Stimulated activated CD8-positive, alpha-beta memory T cell treated with anti-CD3 and anti-CD28 coated beads, Interleukin-7, amount 100 ng/mL, for 1 hour (primary cell): ENCODE measurements at regions not wholly inside any gene's neighbourhood (a gene's known extent, or its start where the extent isn't known, plus 50 kb on each side); places are given as distances from the start of the nearest gene placed in this dataset.
"Not testable (repeated sequence)": the region's sequence is repeated elsewhere in the genome, so short reads cannot be mapped to it uniquely, and the experiment has no call there.

ENCODE experiments used
- DNase-seq, 2 donors: peaks; one replicate each; pipeline ENCODE4 v3.0.0-alpha.2; 2020; ENCODE audit warnings: low read depth in 2 of 2

DNA sequence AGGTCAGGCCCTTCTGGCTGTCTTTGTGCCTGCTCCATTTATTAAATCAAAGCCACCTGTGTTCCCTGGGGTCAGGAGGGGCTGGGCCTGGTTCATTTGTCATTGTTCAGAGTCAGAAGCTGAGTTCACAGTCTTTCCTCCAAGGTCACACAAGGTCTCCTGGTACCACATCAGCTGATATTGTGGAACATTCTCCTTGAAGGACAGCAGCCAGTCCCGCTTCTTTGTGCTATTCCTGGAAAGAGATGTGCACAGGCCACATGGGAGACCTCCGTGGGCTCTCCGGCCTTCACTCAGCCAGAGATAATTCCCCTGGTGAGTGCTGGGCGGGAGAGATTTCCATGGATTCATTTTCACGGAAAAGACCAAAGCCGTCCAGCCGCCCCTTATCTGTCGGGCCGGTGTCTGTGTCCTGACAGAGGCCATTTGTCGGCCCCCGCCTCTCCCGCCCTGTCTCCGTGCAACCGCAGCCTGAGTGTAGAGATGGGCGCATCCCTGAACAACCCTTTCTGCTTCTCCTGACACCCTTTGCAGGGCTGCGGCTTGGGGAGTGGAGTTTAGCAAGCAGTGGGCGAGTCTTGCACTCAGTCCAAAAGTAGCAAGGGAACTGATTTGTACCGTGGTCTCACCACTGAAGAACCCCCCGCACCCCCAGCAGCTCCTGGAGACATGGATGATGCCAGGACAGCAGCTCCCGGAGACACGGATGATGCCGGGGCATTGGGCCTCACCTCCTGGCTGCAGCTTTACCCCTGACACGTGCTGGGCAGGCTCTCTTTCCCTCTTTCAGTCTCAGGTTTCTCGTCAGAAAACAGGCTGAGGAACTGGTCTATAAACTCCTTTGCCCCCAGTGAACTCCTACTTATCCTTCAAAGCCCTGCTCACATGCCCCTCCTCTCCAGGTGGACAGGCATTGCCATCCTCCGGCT is 198.4 kb downstream of the LAT start:
- not testable (repeated sequence) for DNase-seq

DNA sequence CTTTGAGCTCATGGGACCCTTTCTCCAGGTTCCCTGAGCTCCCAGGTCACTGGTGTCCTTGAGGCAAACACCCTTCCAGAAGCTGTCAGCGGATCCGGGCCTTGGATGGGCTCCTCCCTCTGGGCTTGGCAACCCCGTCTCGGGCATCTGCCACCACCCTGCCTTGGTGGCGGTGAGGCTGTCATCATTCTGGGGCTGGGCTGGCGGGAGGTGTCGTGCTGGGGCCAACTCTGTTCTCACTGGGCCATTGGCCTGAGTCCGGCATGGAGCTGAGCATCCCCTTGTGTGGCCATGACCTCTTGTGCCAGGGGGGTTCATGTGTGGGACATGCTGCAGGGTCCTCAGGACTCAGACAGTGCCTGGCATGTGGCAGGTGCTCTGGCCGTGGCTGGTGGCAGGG is 197.6 kb downstream of the LAT start:
- DNase-seq, result no peak

DNA sequence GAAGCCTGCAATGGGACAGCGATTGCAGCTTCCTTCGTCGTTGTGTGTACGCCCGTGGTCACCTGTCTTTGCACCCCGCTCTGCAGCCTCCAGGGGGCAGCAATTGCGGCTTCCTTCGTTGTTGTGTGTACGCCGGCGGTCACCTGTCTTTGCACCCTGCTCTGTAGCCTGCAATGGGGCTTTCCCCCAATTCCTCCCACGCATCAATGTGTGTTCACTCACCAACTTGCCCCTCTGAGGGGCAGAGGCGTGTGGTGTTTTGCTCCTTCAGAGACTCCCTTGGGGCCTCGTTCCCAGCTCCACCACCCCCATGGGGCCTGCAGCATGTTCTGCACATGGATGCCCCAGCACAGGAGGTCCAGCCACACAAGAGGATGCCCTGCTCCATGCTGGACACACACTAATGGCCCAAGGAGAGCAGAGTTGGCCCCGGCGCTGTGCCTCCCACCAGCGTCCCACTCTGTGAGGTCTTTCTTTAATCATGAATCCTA is 197.1 kb downstream of the LAT start:
- DNase-seq, result not testable (repeated sequence)

DNA sequence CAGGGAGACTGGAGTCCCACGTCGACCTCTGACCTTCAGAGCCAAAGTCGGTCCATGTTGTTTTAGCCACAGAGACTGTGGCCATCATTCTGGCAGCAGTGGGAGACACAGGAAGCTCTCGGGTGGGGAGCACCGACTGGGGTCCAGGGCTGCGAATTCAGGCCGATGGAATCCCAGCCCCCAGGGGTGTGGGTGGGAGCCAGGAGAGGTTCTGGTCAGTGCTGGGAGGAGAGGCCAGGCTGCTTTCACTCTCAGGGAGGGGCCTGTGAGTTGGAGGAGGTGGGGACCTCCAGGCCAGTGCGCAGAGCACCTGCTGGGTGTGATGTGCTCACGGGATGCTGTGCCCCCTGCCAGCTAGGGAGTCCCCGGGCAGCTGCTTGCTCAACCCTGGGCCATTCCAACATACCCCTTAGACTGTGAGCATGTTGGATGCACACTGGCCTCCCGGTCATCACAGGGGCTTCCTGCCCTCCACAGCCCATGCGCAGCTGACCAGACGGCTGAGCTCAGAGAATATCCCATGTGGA is 196.5 kb downstream of the LAT start:
- not testable (repeated sequence) for DNase-seq

DNA sequence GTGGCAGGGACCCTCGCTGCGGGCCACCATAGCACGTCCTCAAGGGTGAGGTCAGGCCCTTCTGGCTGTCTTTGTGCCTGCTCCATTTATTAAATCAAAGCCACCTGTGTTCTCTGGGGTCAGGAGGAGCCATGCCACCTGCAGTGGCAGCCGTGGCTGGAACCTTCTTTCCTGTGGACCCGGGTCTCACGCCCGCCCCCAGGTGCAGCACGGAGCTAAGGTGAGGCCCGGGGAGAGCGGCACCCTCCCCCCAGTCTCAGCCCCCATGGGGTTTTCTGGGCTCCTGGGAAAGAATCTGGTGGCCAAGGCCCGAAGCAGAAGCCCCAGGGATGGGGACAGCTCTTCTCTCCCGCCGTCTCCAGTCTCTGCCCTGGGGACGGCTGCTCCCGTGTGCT is 195.4 kb downstream of the LAT start:
- not testable (repeated sequence) for DNase-seq

DNA sequence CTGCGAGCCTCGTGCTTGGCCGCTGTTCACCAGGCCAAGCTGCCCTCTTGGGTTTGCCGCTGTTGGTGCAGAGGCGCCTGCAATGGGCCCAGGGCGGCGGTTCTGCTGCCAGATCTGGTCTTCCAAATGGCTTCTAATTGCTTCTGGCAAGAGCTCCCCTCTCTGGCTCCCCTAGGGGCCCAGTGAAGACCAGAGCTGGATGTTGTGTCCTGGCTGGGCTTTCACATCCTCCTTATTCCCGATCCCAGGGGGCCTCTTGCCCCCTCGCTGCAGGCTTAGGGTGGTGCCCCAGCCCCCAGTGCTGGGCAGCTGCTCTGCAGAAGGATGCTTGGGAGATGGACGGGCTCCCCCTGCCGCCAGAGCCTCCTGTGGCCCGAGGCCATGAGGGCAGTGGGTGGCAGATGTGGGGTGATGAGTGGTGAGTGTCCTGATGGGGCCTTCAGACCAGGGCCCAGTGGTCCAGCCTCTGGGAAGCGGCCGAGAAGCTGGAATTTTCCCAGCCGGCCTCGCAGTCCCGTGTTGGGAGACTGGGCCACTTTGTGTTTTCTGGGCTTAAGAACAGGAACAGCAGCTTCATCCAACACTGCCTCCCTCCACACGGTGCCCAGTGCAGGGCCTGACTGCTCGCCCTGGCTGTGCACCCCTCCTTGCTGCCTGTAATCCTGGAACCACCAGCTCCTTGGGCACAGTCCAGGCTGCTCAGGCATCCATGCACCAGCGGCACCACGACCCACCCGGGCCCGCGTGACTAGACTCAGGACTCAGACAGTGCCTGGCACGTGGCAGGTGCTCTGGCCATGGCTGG is 194.8 kb downstream of the LAT start:
- DNase-seq, result not testable (repeated sequence)

DNA sequence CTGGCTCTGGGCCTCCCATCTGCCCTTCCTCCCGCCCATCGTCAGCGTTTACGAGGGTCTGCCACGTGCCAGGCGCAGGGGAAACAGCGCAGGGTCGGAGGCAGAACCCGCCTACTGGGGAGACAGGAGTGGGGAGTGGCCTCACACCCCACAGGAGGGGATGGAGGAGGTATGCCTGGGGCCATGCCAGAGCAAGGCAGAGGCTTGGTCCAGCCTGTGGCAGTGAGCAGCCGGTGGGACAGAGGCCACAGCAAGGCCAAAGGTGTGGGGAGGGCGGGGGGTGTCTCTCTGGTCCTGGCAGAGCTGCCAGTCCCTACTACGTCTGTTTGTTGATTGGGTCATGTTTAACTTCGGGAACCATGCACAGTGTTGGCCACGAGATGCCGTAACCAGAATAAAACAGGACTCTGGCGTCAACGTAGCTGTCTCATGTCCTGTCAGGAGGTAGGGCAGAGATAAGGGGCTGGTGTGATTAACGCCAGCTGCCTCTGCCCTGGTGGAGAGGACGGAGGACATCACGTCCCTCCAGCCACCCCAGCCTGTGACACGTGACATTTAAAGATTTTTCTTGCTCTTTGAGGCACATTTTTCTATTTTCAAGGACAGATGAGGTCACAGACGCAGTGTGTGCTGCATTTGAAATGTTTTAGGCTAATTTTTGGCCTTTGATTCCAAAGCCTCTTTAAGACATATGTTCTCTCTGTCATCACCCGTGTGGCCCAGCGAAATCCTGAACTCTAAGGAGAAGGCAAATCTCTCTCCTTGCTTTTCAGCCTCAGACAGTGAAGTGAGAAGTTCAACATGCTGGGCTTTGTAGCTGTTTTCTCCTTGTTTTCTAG is 193.3 kb downstream of the LAT start:
- not testable (repeated sequence) for DNase-seq

DNA sequence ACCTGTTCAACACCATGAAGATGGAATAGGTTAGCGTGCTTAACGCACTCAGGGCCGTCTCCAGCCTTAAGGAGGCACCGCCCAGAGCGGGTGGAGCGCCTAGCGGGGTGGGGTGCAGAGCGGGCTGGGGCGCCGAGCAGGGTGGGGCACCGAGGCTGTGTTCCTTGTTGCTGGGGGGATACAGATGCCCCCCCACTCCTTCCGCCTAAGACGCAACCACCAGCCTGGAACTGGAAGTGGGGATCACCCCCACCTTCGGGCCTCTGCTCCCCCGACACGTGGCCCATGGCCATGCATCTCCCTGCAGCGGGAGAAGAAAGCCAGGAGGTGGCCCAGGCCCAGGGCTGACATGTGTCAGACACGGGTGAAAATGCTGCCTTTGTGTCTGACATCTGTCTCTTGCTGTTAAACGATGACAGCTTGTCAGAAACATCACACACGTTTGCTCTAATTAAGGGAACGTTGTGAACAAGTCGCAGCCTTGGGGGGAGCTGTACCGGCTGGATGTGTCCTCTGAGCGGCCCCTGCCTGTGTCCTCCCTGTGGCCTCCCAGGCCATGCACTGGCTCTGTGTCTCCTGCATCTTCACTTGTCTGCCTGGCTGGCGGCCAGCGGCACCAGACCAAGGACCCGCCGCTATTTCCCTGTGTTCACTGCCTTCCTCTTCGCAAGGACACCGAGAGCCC is 192.5 kb downstream of the LAT start:
- not testable (repeated sequence) for DNase-seq

DNA sequence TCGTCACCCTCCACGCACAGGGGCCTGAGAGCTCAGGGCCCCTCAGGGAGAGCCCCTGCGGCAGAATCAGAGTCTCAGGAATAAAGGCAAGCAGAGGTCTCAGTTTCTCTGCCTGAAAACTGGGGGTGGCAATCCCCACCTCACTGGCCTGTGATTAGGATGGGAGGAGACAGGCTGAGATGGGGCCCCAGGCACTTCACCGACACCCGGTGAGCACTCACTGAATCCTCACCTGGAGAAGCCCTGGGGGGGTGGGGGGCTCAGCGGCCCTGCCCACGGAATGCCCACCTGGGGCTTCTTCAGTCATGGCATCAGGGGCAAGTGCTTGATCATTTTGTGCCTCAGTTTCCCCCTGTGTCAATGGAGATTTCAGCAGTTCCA is 192.0 kb downstream of the LAT start:
- DNase-seq, result not testable (repeated sequence)

DNA sequence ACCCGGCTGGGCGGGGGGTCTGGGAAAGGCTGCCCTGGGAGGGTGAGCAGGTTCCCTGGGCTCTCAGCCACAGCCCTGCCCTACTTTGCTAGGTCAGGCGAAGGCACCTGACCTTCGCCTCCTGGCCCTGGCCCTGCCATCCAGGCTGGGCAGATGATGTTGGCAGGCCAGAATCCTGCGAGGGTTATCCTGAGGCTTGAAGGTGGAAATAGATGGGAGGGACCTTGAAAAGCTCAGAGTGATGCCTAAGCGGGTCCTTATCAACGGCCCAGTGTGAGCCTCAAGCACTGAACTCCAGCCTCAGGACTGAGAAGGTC is 191.3 kb downstream of the LAT start:
- not testable (repeated sequence) for DNase-seq

DNA sequence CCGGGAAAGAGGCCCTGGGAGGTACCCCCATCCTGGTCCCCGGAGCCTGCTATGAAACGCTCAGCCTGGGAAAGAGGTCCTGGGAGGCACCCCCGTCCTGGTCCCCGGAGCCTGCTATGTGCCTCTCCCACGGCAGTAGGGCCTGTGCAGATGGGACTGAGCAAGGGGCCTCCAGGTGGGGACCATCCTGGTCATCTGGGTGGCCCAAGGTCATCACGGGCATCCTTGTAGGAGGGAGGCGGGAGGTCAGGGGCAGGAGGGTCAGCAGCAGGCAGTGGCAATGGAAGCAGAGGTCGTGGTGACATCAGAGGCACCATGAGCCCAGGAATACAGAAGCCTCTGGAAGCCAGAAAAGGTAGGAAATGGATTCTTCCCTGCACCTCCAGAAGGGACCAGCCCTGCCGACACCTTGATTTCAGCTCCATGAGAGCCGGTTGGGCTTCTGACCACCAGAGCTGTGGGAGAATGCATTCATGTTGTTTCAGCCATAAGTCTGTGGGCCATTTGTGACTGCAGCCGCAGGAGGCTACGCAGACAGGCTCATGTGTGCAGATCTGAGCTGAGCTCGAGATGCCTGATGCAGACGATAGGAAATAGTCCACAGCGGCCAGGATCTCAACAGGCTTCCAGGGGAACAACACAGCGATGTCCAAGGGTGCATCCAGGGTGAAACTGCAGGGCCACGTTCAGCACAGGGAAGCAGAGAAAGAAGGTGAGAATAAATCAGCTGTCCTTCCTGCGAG is 190.7 kb downstream of the LAT start:
- not testable (repeated sequence) for DNase-seq

DNA sequence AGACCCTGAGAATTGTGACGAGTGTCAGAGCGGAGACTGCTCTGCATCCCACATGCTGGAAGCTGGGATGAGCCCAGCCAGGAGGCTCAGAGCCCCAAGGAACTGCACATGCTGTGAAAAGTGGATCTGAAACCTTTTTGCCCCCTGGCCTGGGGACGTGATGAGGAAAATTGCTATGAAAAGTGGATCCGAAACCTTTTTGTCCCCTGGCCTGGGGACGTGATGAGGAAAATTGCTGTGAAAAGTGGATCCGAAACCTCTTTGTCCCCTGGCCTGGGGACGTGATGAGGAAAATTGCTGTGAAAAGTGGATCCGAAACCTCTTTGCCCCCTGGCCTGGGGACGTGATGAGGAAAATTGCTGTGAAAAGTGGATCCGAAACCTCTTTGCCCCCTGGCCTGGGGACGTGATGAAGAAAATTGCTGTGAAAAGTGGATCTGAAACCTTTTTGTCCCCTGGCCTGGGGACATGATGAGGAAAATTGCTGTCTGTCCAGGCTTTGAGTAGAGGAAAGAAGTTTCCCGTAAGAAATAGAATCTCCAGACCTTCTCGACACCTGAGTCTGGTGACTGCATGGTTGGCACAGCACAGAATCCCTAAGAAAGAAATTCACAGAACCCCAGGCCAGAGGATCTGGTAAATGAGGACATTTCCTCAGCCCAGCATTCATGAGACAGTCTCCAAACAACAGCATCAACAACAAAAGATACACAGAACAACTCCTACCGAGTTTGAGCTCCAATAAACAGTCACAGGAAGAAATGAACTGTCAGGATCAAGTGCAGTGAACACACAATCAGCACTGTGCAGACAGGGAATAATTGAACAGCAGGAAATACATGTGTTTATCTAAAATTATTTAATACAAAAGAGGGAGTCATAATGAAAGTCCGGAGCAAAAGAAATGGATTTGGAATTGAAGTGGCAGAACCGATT is 188.8 kb downstream of the LAT start:
- not testable (repeated sequence) for DNase-seq

DNA sequence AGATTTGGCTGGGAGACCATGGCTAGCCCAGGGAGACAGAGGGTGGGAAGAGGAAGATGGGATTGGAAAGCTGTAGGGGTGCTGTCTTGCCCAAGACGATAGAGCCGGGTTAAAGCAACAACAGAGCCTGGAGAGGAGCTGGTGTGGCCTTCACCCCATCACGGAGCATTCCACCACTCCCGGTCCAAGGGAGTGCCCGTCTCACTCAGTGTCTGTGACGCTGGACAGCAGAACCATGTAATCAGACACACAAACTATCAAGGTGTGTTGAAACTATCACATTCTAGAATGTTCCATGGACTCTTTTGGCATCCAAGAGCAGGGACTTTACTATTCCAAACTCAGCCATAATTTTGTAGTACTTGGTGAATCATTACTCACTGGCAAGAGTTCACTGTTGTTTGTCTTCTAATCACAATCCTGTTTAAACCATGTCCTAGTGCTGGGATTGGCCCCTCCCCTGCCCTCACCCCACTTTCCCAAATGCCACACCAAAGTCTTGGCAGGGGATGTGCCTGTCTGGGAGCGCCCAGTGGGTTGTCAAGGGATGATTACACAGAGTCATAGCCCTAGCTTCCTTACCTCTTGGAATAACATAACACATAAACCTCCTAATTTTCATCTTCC is 187.4 kb downstream of the LAT start:
- DNase-seq, result not testable (repeated sequence)

DNA sequence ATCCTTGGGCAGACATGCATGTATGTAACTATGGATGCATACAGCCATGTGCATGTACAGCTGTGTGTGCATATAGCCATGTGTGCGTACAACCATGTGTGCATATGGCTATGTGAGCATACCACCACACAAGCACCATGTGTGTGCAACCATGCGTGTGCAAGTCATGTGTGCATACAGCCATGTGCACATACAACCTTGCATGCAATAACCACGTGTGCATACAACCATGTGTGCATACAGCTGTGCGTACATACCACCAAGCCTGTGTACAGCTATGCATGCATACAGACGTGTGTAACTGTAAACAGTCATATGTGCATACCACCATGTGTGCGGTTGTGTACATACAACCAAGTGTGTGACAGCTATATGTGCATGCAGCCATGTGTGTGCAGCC is 186.4 kb downstream of the LAT start:
- not testable (repeated sequence) for DNase-seq

DNA sequence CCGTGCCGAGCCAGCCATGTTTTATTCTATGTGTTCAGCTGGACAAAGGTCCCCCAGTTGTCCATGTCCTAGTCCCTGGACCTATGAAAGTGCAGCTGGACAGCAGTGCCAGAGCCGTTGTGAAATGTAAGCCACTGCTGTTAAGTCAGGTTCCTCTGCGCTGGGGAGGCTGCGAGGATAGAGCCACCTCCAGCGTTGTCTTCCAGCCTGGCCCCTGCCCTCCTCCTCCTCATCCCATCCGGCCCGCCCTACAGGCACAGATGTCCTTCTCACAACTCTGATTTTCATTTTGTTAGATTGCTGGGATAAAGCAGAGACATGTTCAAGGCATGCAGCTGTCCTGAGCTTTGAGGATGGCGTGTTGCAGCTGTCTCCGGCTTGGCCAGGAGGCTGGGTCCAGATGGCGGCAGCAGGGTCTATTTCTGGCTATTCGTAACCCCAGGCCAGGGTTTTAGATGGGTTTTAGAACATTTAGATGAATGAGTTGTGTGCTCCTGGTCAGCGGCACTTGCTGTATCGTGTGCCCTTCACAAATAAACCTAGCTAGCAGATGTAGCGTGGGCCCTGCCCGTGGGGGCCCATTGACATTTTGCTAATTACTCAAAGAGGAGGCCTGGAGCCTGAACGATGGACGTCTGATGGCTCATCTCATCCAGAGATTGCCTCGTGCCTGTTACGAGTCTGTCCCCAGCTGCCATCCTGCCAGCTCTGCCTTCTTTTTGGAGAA is 185.7 kb downstream of the LAT start:
- not testable (repeated sequence) for DNase-seq

DNA sequence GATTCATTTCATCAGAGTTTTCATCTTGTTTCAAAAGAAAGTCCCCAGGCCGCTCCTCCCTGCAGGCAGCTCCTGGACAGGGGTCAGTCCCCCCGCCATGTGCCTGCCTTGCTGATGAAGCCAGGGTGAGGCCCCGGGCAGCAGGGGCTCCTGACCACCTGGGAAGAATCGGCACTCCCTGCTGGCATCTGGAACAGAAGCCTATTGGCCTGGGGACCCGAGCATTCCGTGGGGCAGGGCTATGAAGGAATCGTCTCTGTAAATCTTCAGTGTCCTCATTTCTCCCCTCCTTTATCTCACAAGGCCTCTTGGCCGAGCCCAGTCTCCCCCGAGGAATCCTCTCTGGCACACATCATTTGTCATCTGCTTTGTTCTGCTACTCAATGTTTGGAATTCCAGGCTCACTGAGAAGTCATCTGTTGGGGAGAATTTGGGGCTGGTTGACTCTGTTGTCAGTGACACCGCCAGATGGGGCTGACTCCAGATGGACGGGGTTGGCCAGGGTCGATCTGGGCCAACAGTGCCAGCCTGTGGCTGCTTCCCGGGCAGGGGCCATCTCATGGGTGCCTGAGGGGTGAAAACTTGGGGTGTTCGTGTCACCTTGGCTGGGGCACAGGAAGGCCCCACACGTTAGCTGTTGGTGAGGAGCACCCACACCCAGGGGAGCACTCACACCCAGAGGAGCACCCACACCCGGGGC is 184.6 kb downstream of the LAT start:
- not testable (repeated sequence) for DNase-seq
